SK-N-SH treated with all-trans-retinoic acid at 6 μM for 48 hours (cell line): ENCODE measurements at regions not wholly inside any gene's neighbourhood (a gene's known extent, or its start where the extent isn't known, plus 50 kb on each side); places are given as distances from the start of the nearest gene placed in this dataset.

Source experiments
- ARNTL ChIP-seq: fragments of 450-650 bp; formaldehyde crosslinking; IDR thresholded peaks from 2 replicates; pipeline ENCODE4 v1.5.0; 2020; ENCODE audit warnings: low read depth, mild to moderate bottlenecking, moderate library complexity, borderline replicate concordance
- CSRNP3 ChIP-seq: fragments of 250-450 bp; sonication (Bioruptor Pico); IDR thresholded peaks from 2 replicates; pipeline ENCODE4 v1.5.1; 2021; ENCODE audit warnings: mild to moderate bottlenecking, moderate library complexity
- RARB ChIP-seq: fragments of 250-450 bp; sonication (Bioruptor Pico); IDR thresholded peaks from 2 replicates; pipeline ENCODE4 v1.8.0; 2021; ENCODE audit warnings: mild to moderate bottlenecking, moderate library complexity
- TCF4 ChIP-seq: fragments of 250-450 bp; sonication (Bioruptor Pico); IDR thresholded peaks from 2 replicates; pipeline ENCODE4 v1.8.0; 2021; ENCODE audit warnings: mild to moderate bottlenecking, moderate library complexity, borderline replicate concordance
- TOX ChIP-seq: fragments of 250-450 bp; sonication (Bioruptor Pico); IDR thresholded peaks from 2 replicates; pipeline ENCODE4 v1.8.0; 2021; ENCODE audit warnings: mild to moderate bottlenecking, moderate library complexity, borderline replicate concordance
- ZFP3 ChIP-seq: fragments of 250-450 bp; sonication (Bioruptor Pico); IDR thresholded peaks from 2 replicates; pipeline ENCODE4 v1.5.0; 2020; ENCODE audit warnings: mild to moderate bottlenecking, moderate library complexity
- ZFP30 ChIP-seq: fragments of 450-650 bp; formaldehyde crosslinking; IDR thresholded peaks from 2 replicates; pipeline ENCODE4 v1.5.0; 2022; ENCODE audit warnings: mild to moderate bottlenecking, moderate library complexity
- ZNF8 ChIP-seq: fragments of 450-650 bp; formaldehyde crosslinking; IDR thresholded peaks from 2 replicates; pipeline ENCODE4 v1.5.0; 2020; ENCODE audit warnings: mild to moderate bottlenecking, moderate library complexity
- TF ChIP-seq, protein P1 (sequence below): fragments of 250-450 bp; sonication (Bioruptor Pico); IDR thresholded peaks from 2 replicates; pipeline ENCODE4 v1.5.1; 2020; ENCODE audit warnings: low read depth, mild to moderate bottlenecking, moderate library complexity

GRCh38 chr7:118055647-118056046, 128.3 kb upstream of the LSM8 start:
- TF ChIP-seq ZNF8 (no peak), ZFP3 (CRISPR knock-in tag) (no peak), CSRNP3 (no peak), TOX (CRISPR knock-in tag) (no peak), RARB (CRISPR knock-in tag) (no peak), ARNTL (CRISPR knock-in tag) (no peak), TCF4 (CRISPR knock-in tag) (no peak), ZFP30 (CRISPR knock-in tag) (no peak)
- TF ChIP-seq, protein P1, sequence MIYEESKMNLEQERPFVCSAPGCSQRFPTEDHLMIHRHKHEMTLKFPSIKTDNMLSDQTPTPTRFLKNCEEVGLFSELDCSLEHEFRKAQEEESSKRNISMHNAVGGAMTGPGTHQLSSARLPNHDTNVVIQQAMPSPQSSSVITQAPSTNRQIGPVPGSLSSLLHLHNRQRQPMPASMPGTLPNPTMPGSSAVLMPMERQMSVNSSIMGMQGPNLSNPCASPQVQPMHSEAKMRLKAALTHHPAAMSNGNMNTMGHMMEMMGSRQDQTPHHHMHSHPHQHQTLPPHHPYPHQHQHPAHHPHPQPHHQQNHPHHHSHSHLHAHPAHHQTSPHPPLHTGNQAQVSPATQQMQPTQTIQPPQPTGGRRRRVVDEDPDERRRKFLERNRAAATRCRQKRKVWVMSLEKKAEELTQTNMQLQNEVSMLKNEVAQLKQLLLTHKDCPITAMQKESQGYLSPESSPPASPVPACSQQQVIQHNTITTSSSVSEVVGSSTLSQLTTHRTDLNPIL, result no peak
